GM21381 (cell line): ENCODE measurements at regions not wholly inside any gene's neighbourhood (a gene's known extent, or its start where the extent isn't known, plus 50 kb on each side); places are given as distances from the start of the nearest gene placed in this dataset.

Experiments
- ATAC-seq: cut with Tn5 transposase; IDR thresholded peaks from one replicate; pipeline ENCODE4 v1.9.1; 2021; ENCODE audit warnings: mild to moderate bottlenecking, moderate library complexity; ENCODE audit not compliant: unreplicated experiment

- peak; percentile 92 for ATAC-seq
Observed at GRCh38 chr3:23740517-23740965, 65.2 kb upstream of the UBE2E1 start.

DNA sequence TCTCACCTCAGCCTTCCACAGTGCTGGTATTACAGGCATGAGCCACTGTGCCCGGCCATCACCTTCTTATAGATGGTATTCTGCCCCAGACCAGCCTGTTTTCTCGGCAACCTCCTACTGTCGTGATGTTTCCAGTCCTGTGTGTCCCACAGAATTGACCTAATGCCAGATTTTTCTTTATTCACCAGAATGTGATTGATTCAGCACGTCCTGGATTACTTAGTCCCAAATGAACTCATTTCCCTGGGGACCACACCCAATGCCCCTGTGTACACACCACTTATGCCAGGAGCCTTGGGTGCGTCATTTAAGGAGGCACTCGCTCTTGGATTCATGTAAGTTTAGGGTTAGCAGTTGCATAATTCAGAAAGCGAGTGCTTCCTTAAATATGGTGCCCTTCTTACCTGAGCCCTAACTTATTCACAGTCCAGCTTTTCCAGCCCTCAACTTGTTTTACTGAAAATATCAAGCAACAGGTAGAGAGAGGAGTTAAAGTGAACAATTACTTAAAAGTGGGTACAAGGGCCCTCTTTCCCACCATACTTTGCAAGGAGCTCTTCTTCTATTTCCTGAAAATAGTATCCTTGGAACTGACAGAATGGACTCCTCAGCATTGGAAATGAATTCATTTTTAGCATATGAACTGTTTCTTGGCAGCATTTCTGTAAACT lies 64.6 kb upstream of the UBE2E1 start:
- no peak for ATAC-seq

DNA sequence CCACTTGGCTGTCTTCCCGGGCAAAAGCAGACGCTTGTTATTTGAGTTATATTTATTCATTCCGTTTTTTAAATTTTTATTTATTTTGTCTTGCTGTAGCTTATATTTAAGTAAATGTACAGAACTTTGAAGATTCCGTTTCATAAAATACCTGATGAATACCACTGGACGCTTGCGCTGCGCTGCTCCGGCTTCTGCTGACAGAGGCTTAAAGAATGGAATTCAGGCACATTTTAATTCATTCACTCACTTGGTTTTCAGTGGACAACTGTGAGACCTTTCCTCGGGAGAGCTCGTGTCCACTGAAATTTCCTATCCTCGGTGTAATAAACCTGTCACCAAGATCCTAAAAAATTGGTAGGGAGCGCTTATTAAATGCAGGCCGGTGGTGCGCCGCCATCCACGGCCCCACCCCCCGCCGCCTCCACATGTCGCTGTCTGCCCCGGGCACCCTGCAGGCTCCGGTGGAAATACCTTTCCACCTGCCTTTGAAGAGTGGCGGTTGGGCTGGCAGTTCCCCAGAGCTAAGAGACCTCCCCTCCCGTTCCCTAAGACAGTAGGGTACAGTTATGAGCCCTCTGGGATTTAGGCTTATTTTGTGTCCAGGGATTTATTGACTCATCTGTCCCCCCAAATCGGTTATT lies 62.5 kb upstream of the UBE2E1 start:
- no peak for ATAC-seq

- ATAC-seq = no peak
Observed at GRCh38 chr3:23746441-23746840, 59.3 kb upstream of the UBE2E1 start.

DNA sequence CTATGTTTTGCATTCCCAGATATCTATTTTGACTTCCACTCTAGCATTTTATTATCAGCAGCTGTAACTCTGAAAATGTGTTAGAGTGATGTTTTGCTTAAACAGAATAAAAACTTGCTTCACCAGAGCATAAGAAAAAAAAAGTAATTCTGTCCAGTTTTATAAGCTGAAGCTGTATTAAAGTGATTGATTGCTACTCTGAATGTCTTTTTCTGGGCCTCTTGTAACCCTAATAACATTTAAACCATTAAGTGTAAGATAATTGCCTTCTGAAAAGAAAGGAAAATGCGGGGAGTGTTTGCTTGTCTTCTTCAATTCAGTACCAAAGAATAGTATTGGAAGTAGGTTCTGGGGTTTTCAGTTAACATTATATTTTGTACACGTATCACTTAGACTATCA lies 57.9 kb upstream of the UBE2E1 start:
- ATAC-seq = no peak

DNA sequence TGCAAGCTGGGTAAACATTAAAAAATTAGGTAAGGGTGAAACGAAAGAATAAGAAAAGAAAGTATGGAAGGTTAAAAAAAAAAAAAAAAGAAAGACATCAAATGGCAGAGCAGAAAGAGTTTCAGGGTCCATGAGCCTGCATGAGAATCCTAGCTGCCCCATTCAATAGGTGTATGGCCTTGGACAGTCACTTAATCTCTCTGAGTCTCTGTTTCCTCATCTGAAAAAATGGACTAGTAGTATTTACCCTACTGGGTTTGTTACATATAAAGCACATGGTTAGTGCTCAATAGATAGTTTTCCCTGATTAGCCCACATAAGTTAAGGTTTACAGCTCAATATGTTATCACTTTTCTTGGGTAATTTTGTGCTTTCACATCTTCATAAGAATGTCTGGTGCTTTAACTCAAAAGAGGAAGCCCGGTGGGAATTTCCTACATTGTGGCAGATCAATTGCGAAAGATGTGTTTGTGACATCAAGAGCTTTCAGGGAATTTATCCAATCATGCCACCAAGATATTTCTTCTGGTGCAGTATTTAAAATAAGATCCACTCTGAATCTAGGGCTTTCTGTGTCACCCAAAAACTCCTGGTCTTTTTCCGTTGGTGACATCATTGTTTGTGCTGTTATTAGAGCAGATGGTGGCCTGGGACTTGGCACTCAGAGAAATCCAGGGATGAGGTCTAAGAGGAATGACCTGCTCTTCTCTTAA lies 57.2 kb upstream of the UBE2E1 start:
- no peak for ATAC-seq

- ATAC-seq = no peak
Observed at GRCh38 chr3:23749609-23750008, 56.1 kb upstream of the UBE2E1 start.

GRCh38 chr3:23750573-23751210 lies 55.1 kb upstream of the UBE2E1 start:
- ATAC-seq = no peak

- ATAC-seq = no peak
Observed at GRCh38 chr3:23751212-23751723, 54.5 kb upstream of the UBE2E1 start.

DNA sequence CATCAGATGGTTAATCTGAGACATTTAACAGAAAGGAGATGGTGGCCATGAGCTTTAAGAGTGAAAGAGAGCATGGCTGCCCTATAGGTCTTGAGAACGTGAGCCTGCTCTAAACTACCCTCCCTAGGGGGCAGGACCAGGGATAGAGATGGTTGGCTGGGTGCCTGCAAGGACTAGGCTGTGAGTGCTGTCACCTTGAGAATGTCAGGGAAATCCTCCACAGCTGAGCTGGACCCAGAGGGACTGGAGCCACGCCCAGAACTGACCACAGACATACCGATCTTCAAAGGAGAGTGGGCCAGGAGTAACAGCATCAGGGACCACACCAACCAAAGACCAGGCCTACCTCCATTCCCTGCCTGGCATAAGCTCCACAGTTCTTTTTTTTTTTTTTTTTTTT lies 53.6 kb upstream of the UBE2E1 start:
- ATAC-seq = no peak

GRCh38 chr3:23754215-23754614 lies 51.5 kb upstream of the UBE2E1 start:
- ATAC-seq = no peak
